ENCODE measurements at regions not wholly inside any gene's neighbourhood (a gene's known extent, or its start where the extent isn't known, plus 50 kb on each side); places are given as distances from the start of the nearest gene placed in this dataset.
"Not testable (repeated sequence)": the region's sequence is repeated elsewhere in the genome, so short reads cannot be mapped to it uniquely, and the experiment has no call there.

DNA sequence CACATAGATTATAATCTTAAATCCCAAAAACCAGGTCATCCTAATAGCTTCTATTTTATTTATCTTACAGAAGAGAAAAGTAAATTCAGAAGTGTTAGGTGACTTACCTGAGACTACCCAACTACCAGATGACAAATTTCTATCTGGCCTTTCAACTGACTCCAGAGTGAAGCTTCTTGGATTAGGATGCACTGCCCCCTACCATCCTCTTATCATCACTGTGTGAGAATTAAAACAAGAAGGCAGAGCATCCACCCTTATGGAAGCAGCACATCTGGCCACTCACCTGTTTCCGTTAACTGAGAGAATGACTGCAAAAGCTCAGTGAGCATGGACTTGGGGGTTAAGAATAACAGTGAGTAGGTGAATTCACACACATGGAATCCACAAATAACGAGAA lies 502.6 kb upstream of the TECRL start:
- no peak for DNase-seq (ENCODE audit: extremely low spot score)
- no peaks in the 10 kb centered on the region for H3K9me3 ChIP-seq
- no peaks in the 10 kb centered on the region for H3K36me3 ChIP-seq
- WGBS, result 65% methylated on average over 2 of the region's 2 CpGs
- no peak overlapping the region for H3K27ac ChIP-seq (replicated peaks in 1 of 4)
- intact Hi-C loops (cut with DNase I), result no loop called here
- no peak overlapping the region for H3K4me3 ChIP-seq
- no peaks in the 10 kb centered on the region for H3K27me3 ChIP-seq
- no peaks in the 10 kb centered on the region for H3K4me1 ChIP-seq
- TF ChIP-seq POLR2A (IDR thresholded peaks at IDR 0.05; ENCODE audit: low read depth), result no peak
- no peak for TF ChIP-seq EP300 (IDR thresholded peaks at IDR 0.05)

DNA sequence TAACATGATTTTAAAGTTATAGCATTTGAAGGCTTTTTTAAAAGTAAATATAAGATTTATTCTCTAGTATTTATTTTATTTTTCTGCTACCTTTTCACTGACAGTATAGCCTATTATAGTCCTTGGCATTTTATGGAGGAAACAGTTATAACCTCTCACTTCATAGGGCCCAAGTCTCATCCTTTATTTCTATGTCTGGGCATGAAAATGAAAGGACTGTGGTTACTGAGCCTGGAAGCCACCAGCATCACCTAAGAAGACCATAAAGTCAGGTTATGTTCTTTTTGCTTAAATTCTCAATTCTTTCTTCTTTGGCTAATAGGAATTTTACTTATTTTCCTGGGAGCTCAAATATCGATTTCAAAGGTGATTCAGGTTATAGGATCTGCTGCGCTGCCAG lies 494.7 kb upstream of the TECRL start:
- Histone ChIP-seq H3K9me3 (no peaks in the 10 kb centered on the region), H3K4me1 (no peaks in the 10 kb centered on the region), H3K36me3 (no peaks in the 10 kb centered on the region), H3K4me3 (no peak overlapping the region), H3K27me3 (no peaks in the 10 kb centered on the region), H3K27ac (replicated peaks in 1 of 4) (no peak overlapping the region)
- intact Hi-C loops (cut with DNase I), result no loop called here
- TF ChIP-seq POLR2A (IDR thresholded peaks at IDR 0.05; ENCODE audit: low read depth) (no peak), POLR2AphosphoS5 (IDR thresholded peaks at IDR 0.05) (no peak), EP300 (IDR thresholded peaks at IDR 0.05) (no peak)
- TF ChIP-seq, protein P1, sequence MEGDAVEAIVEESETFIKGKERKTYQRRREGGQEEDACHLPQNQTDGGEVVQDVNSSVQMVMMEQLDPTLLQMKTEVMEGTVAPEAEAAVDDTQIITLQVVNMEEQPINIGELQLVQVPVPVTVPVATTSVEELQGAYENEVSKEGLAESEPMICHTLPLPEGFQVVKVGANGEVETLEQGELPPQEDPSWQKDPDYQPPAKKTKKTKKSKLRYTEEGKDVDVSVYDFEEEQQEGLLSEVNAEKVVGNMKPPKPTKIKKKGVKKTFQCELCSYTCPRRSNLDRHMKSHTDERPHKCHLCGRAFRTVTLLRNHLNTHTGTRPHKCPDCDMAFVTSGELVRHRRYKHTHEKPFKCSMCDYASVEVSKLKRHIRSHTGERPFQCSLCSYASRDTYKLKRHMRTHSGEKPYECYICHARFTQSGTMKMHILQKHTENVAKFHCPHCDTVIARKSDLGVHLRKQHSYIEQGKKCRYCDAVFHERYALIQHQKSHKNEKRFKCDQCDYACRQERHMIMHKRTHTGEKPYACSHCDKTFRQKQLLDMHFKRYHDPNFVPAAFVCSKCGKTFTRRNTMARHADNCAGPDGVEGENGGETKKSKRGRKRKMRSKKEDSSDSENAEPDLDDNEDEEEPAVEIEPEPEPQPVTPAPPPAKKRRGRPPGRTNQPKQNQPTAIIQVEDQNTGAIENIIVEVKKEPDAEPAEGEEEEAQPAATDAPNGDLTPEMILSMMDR (IDR thresholded peaks at IDR 0.05), result no peak
- 85% methylated on average over 2 of the region's 2 CpGs for WGBS
- no peak for DNase-seq (ENCODE audit: extremely low spot score)

DNA sequence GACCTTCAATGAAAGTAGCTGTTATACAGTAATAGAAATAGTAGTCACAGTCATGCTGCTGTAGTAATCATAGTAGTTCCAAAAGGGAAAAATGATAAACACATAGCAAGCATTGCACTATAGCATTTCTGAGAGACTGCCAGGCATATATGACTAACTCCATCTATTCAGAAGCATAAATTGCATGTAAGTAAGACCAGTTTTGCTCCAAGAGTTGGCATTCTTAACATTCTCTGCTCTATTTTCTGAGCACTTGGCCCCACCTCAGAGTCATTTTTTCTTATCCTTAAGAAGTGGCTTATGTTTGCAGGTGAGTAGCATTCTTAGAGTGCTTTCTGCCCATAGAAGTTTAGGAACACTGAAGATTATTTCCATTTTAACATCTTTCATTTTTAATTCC lies 490.3 kb upstream of the TECRL start:
- no peak for TF ChIP-seq POLR2A (IDR thresholded peaks at IDR 0.05; ENCODE audit: low read depth)
- TF ChIP-seq, protein P1 (IDR thresholded peaks at IDR 0.05), result no peak
- TF ChIP-seq POLR2AphosphoS5 (IDR thresholded peaks at IDR 0.05), result no peak
- TF ChIP-seq EP300 (IDR thresholded peaks at IDR 0.05), result no peak
- no peaks in the 10 kb centered on the region for H3K36me3 ChIP-seq

DNA sequence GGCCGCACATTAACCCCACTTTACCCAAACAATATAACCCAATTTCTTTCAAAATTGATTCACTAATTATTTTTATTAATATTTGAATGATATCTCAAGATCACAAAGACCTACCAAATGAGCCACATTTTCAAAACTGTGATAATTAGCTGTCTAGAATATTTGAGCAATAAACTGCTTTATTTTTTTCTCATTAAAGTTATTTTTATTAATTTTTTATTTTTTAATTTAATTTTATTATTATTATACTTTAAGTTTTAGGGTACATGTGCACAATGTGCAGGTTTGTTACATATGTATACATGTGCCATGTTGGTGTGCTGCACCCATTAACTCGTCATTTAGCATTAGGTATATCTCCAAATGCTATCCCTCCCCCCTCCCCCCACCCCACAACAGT lies 489.8 kb upstream of the TECRL start:
- H3K36me3 ChIP-seq; H3K4me3 ChIP-seq; H3K27ac ChIP-seq (replicated peaks in 1 of 4); DNase-seq (ENCODE audit: extremely low spot score); intact Hi-C loops (cut with DNase I); H3K27me3 ChIP-seq; H3K4me1 ChIP-seq; H3K9me3 ChIP-seq: not testable (repeated sequence)
- 82% methylated on average over 2 of the region's 2 CpGs for WGBS

More for the DNA sequence above, 490.3 kb upstream of the TECRL start:
- DNase-seq (ENCODE audit: extremely low spot score), result no peak
- no peak overlapping the region for H3K4me3 ChIP-seq
- no peaks in the 10 kb centered on the region for H3K27me3 ChIP-seq
- H3K27ac ChIP-seq (replicated peaks in 1 of 4), result no peak overlapping the region
- no peaks in the 10 kb centered on the region for H3K4me1 ChIP-seq
- no peaks in the 10 kb centered on the region for H3K9me3 ChIP-seq
- intact Hi-C loops (cut with DNase I), result no loop called here

DNA sequence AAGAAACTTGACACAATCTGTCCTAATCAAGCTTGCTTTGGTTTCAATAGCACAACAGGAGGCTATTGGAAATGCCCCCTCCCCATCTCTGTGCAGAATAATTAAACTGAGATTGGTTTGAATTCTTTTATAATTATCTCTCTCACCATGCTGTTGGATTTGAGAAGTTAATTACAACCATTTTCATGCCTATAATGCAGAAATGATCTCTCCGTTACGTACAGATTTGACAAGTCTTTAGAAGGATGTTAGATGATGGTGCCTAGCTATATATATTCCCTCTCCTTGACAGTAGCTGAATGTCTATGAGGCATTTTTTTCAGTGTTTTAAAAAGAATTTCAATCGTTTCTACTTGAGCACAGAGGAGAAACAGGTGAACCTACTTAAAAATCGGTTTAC lies 488.4 kb upstream of the TECRL start:
- no peaks in the 10 kb centered on the region for H3K27me3 ChIP-seq
- no peaks in the 10 kb centered on the region for H3K9me3 ChIP-seq
- no peak overlapping the region for H3K27ac ChIP-seq (replicated peaks in 1 of 4)
- WGBS, result 76% methylated on average over 4 of the region's 4 CpGs
- TF ChIP-seq, protein P1 (IDR thresholded peaks at IDR 0.05), result no peak
- TF ChIP-seq POLR2A (IDR thresholded peaks at IDR 0.05; ENCODE audit: low read depth) (no peak), EP300 (IDR thresholded peaks at IDR 0.05) (no peak), POLR2AphosphoS5 (IDR thresholded peaks at IDR 0.05) (no peak)
- H3K4me1 ChIP-seq, result peaks cover 0 to 7% (median 0%) of the 10 kb centered on the region in 4 donors
- intact Hi-C loops (cut with DNase I), result no loop called here
- no peak overlapping the region for H3K4me3 ChIP-seq
- DNase-seq (ENCODE audit: extremely low spot score), result no peak
- no peaks in the 10 kb centered on the region for H3K36me3 ChIP-seq

DNA sequence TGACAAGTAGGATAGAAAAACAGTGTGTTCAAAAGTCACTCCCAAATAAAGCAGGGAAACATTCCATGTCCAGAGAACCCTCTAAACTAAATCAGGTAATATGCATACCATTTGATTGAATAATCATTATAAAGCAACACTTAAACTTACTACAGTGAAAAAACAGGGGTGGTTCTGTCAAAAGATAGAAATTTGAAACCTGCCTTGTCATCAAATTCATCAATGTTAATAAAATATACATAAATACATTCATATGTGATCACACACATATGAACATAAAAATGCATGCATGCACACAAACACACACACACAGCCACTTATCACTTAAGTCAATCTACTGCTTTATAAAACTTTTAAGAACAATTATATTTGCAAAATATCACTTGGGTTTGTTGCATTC lies 485.8 kb upstream of the TECRL start:
- TF ChIP-seq POLR2AphosphoS5 (IDR thresholded peaks at IDR 0.05) (no peak), POLR2A (IDR thresholded peaks at IDR 0.05; ENCODE audit: low read depth) (no peak), EP300 (IDR thresholded peaks at IDR 0.05) (no peak)
- intact Hi-C loops (cut with DNase I), result no loop called here
- H3K27me3 ChIP-seq, result no peaks in the 10 kb centered on the region

More for the DNA sequence above, 485.8 kb upstream of the TECRL start:
- DNase-seq (ENCODE audit: extremely low spot score), result no peak
- no peak overlapping the region for H3K27ac ChIP-seq (replicated peaks in 1 of 4)
- no peak overlapping the region for H3K4me3 ChIP-seq
- H3K9me3 ChIP-seq, result no peaks in the 10 kb centered on the region
- H3K4me1 ChIP-seq, result peaks cover 0 to 7% (median 0%) of the 10 kb centered on the region in 4 donors
- no peaks in the 10 kb centered on the region for H3K36me3 ChIP-seq
